HuH-7.5 (cell line): ENCODE measurements at regions not wholly inside any gene's neighbourhood (a gene's known extent, or its start where the extent isn't known, plus 50 kb on each side); places are given as distances from the start of the nearest gene placed in this dataset.
"Not testable (repeated sequence)": the region's sequence is repeated elsewhere in the genome, so short reads cannot be mapped to it uniquely, and the experiment has no call there.

Source experiments
- DNase-seq: peaks from one replicate; pipeline ENCODE4 v3.0.0; 2011; ENCODE audit warnings: low spot score

GRCh38 chr4:110848787-110849186 lies 225.9 kb upstream of the PITX2 start:
- DNase-seq: no peak

- DNase-seq: no peak
These were observed 226.6 kb upstream of the PITX2 start for GRCh38 chr4:110849461-110849860.

GRCh38 chr4:110850461-110851442 lies 227.9 kb upstream of the PITX2 start:
- no peak for DNase-seq

- DNase-seq: no peak
These were observed 229.1 kb upstream of the PITX2 start for GRCh38 chr4:110851989-110852388.

GRCh38 chr4:110852793-110853192 lies 229.9 kb upstream of the PITX2 start:
- DNase-seq: no peak

DNA sequence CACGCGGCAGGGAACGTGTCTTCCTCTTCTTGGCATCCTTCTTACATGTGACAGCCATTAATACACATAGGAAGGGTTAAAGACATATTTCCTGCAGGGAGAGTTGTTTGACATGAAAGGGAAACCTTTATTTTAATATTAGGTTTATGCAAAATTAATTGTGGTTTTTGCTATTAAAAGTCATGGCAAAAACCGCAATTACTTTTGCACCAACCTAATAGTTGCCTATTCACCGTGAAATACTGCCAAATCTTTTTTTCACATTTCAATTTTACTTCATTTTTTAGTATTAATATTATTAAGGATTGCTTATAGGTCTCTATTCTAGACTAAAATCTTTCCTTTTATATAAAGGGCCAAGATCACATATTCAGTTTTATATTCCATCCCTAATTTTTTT lies 230.4 kb upstream of the PITX2 start:
- no peak for DNase-seq

DNA sequence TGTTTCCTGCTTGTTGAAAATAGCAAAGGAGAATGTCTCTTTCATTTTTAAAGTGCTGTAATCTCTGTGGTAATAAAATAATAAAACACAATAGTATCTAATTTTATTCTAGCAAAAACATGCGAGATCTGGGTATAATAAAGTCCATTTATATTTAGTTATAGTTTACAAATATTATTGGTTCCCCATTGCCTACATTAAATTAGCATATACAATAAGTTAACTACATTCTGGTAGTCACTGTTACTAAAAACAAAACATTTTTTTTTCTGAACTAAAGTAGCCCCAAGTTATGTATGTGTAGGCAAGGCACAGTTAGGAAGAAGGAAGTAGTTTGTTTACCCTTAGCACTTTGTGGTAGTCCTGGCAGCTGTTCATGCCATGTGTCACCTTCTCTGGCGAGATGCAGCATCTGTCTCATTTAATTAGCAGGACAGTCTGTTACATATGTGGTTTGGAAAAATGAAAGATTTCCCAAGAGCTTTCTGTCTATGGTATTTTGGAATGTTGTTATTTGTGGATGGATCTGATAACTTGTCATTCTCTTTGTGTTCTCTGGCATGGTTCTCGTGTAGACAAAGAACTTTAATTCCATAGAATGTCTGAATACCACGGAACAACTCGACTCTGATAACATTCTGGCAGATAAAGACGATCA lies 231.3 kb upstream of the PITX2 start:
- no peak for DNase-seq

GRCh38 chr4:110860125-110860524 lies 237.2 kb upstream of the PITX2 start:
- no peak for DNase-seq

DNA sequence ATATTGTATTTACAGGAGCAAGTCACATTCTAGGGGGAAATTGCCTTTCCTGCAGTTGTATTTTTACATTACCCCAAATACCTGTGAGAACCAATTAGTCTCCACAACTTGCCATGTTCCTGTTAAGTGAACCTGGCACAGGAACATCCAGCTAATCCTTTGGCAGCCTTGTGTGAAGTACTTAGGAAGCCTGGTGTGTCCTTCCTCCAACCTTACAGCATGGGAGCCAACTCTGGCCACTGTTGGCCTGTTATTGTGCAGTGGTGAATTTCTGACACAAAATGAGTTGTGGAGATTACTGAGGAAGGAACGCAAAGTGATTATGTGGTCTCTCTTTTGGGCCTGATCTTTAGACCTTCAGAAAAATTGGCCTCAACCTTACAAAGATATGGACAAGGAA lies 238.0 kb upstream of the PITX2 start:
- DNase-seq: no peak

GRCh38 chr4:110865611-110866259 lies 242.9 kb upstream of the PITX2 start:
- DNase-seq: no peak

DNA sequence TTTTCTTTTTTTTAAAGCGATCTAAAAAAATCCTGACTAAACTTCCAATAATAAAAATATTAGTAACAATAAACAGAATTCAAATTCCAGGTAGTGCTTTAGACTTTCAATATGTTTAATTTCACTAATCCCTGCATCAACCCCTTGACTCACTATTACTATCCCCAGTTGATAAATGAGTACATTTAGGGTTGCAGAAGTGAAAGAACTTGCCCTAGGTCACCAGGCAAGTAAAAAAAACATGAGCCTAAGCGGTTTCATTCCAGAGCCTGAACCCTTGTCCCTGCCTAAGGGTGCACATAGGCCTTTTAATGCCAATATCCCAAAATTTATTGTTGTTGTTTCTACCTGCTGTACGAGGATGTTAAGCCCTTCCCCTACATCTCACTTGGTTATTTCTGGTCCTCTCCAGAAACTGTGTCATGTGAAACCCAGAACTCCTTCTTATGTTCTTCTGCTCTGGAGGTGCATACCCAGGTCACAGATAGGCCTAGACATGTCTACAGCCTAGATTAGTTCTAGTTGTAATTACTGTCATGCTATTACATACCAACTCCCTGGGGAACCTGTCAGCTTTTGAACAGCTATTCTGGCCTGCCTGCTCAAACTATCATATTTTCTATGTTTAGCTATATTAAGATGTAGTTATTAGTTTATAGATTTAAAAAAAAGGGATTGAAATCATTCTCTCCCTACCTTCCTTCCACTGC lies 244.5 kb upstream of the PITX2 start:
- DNase-seq: no peak

DNA sequence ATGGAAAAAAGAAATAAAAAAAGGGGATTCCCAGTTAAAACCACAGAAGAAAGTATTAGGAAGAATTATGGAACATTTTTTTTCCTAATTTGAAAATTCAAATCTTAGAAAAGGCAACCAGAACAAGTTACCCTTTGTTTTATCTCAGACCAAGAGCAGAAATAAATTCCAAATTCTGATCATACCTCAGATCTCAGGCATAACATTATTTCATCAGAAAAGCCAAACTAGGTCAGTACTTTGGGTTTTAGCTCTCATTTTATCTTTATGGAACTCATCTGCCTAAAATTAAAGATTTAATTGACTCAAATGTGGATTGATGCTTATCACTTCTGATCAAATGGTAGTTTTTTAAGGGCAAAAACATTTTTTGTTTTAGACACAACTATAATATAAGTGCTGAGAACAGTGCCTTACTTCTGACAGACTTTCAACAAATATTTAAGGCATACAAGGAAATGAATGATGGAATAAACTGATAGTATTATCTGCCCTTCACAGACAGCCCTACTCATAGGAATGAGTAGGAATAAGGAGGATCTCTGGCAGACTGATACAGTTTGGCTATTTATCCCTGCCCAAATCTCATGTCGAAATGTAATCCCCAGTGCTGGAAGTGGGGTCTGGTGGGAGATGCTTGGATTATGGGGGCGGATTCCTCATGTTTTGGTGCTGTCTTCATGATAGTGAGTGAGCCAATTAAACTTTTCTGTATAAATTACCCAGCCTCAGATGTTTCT lies 245.3 kb upstream of the PITX2 start:
- no peak for DNase-seq

GRCh38 chr4:110869114-110869513 lies 246.2 kb upstream of the PITX2 start:
- DNase-seq: no peak

GRCh38 chr4:110869862-110870572 lies 247.1 kb upstream of the PITX2 start:
- no peak for DNase-seq

GRCh38 chr4:110876214-110876613 lies 253.3 kb upstream of the PITX2 start:
- DNase-seq: not testable (repeated sequence)

GRCh38 chr4:110876866-110877265 lies 254.0 kb upstream of the PITX2 start:
- no peak for DNase-seq

- no peak for DNase-seq
These were observed 255.0 kb upstream of the PITX2 start for GRCh38 chr4:110877778-110878370.

GRCh38 chr4:110878413-110878812 lies 255.5 kb upstream of the PITX2 start:
- no peak for DNase-seq

- DNase-seq: no peak
These were observed 256.1 kb upstream of the PITX2 start for GRCh38 chr4:110878956-110879355.

DNA sequence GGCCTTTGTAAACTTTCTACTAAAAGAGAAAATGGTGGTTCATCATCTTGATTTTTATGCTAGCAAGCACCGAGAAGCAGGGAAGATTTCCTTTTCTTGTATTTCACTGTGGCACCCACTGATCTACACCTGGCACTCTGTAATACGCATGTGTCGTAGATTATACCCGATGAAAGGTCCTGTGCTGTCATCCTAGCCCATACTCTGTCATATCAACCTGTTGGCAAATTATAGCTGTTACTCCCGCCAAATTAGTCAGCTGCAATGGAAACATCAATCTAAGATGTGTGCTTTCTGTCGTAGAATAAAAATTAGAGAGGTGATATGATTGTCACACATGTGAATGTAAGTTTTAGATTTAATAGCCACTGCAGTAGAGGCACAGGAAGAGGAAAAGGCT lies 263.4 kb upstream of the PITX2 start:
- DNase-seq: no peak
